HCT116 (cell line): ENCODE measurements at regions not wholly inside any gene's neighbourhood (a gene's known extent, or its start where the extent isn't known, plus 50 kb on each side); places are given as distances from the start of the nearest gene placed in this dataset.
A peak's percentile ranks its signal among the peaks of the same experiment; 100 is the strongest.

ENCODE experiments used
- ATAC-seq: fragments of 200-7000 bp; cut with Tn5 transposase; 2 replicates; pipeline ENCODE4 v1.9.1; 2020; ENCODE audit warnings: mild to moderate bottlenecking, moderate library complexity
- BruUV-seq: library from RNA; stranded (reverse); fragments of 400-500 nt; replicated peaks from 2 replicates; lab custom pipeline; 2021; lab: Mats Ljungman, UMichigan
- CTCF ChIA-PET: fragments of 300-600 bp; sonication (Branson Sonifier 250); formaldehyde crosslinking; loops from one replicate; lab custom pipeline; 2021; ENCODE audit warnings: antibody characterized with exemption; lab: Charles Lee
- POLR2A ChIA-PET: fragments of 300-600, 350-600 bp; sonication (Branson Sonifier 250); formaldehyde crosslinking; loops from one replicate; lab custom pipeline; 2021; ENCODE audit warnings: antibody characterized with exemption; lab: Charles Lee
- RAD21 ChIA-PET, 2 experiments: fragments of 300-600 bp; sonication (Branson Sonifier 250); formaldehyde crosslinking; loops; one replicate each; lab custom pipeline; 2023; ENCODE audit warnings: low total read pairs in 2 of 2; ENCODE audit not compliant: uncharacterized antibody in 2 of 2, unreplicated experiment in 2 of 2, low non-redundant PET in 1 of 2; lab: Charles Lee
- DNase-seq: peaks from one replicate; pipeline ENCODE4 v3.0.0-alpha.2; 2010; ENCODE audit warnings: low read depth, low spot score
- H2AFZ ChIP-seq: fragments of 200-600 bp; shearing (Covaris generic), sonication (generic); 2 replicates; pipeline ENCODE4 v1.6.1; 2017; ENCODE audit warnings: low read depth, mixed run types, mixed read lengths, antibody characterized with exemption, low read length; ENCODE audit not compliant: poor library complexity, severe bottlenecking
- H3K27ac ChIP-seq: 2 replicates; pipeline ENCODE4 v1.5.1; 2012; ENCODE audit warnings: low read depth, low read length
- H3K27me3 ChIP-seq: fragments of 200-600 bp; sonication (generic); 2 replicates; pipeline ENCODE4 v1.6.1; 2016; ENCODE audit warnings: mixed run types, low read length, mixed read lengths; ENCODE audit not compliant: insufficient read depth
- H3K36me3 ChIP-seq, 2 experiments: fragments of 200-500 bp in 1 of 2; fragments of 200-600 bp in 1 of 2; sonication (Bioruptor generic) in 1 of 2; sonication (generic) in 1 of 2; 2 replicates each; pipeline versions ENCODE4 v1.5.1 to v1.6.1; 2014 to 2016; ENCODE audit warnings: low read length in 2 of 2, inconsistent platforms in 1 of 2, mixed read lengths in 1 of 2, mixed run types in 1 of 2; ENCODE audit not compliant: insufficient read depth in 2 of 2, control insufficient read depth in 1 of 2
- H3K4me1 ChIP-seq, 2 experiments: fragments of 200-600 bp in 1 of 2; sonication (generic) in 1 of 2; 2 replicates each; pipeline versions ENCODE4 v1.5.1 to v1.6.1; 2012 to 2017; ENCODE audit warnings: low read length in 2 of 2, inconsistent platforms in 1 of 2, mild to moderate bottlenecking in 1 of 2, mixed read lengths in 1 of 2, mixed run types in 1 of 2, moderate library complexity in 1 of 2; ENCODE audit not compliant: insufficient read depth in 2 of 2, control insufficient read depth in 1 of 2
- H3K4me2 ChIP-seq: fragments of 200-600 bp; sonication (generic); 2 replicates; pipeline ENCODE4 v1.6.1; 2017; ENCODE audit warnings: mixed run types, low read length, mixed read lengths
- H3K4me3 ChIP-seq, 2 experiments: fragments of 200-600 bp in 1 of 2; sonication (generic) in 1 of 2; replicated peaks in 1 of 2; 2 replicates each; pipeline ENCODE4 v1.5.1; 2011 to 2016; ENCODE audit warnings: low read length in 2 of 2, control low read depth in 1 of 2, low read depth in 1 of 2, mild to moderate bottlenecking in 1 of 2, mixed read lengths in 1 of 2, mixed run types in 1 of 2
- H3K79me2 ChIP-seq: fragments of 200-600 bp; sonication (generic); 2 replicates; pipeline ENCODE4 v1.6.1; 2017; ENCODE audit warnings: mild to moderate bottlenecking, mixed run types, low read length, moderate library complexity, mixed read lengths; ENCODE audit not compliant: insufficient read depth
- H3K9ac ChIP-seq: fragments of 200-600 bp; sonication (generic); 2 replicates; pipeline ENCODE4 v1.6.1; 2016; ENCODE audit warnings: low read length, mixed read lengths
- H3K9me2 ChIP-seq: fragments of 200-600 bp; sonication (generic), shearing (Covaris generic); 2 replicates; pipeline ENCODE4 v1.6.1; 2017; ENCODE audit warnings: mixed run types, mild to moderate bottlenecking, moderate library complexity; ENCODE audit not compliant: insufficient read depth
- H3K9me3 ChIP-seq, 2 experiments: fragments of 200-500 bp in 1 of 2; fragments of 200-600 bp in 1 of 2; sonication (Bioruptor generic) in 1 of 2; sonication (generic) in 1 of 2; 2 replicates each; pipeline ENCODE4 v1.6.1; 2014 to 2017; ENCODE audit warnings: low read length in 2 of 2, mixed read lengths in 2 of 2, inconsistent platforms in 1 of 2, low read depth in 1 of 2, mild to moderate bottlenecking in 1 of 2, mixed run types in 1 of 2, moderate library complexity in 1 of 2; ENCODE audit not compliant: control insufficient read depth in 1 of 2, insufficient read depth in 1 of 2
- H4K20me1 ChIP-seq: fragments of 200-600 bp; sonication (generic), shearing (Covaris generic); 2 replicates; pipeline ENCODE4 v1.6.1; 2017; ENCODE audit warnings: mixed run types, mild to moderate bottlenecking, moderate library complexity; ENCODE audit not compliant: insufficient read depth
- CBX3 ChIP-seq: IDR thresholded peaks from 2 replicates; pipeline ENCODE4 v1.6.1; 2012; ENCODE audit warnings: low read depth
- CEBPB ChIP-seq: IDR thresholded peaks from 2 replicates; pipeline ENCODE4 v1.6.1; 2012; ENCODE audit warnings: low read depth
- CTCF ChIP-seq, 3 experiments: fragments of 200-600 bp in 1 of 3; sonication (generic) in 1 of 3; IDR thresholded peaks in 2 of 3; conservative IDR thresholded peaks in 1 of 3; 2 replicates each; pipeline ENCODE4 v1.5.1; 2012 to 2017; ENCODE audit warnings: low read depth in 2 of 3, low read length in 2 of 3, antibody characterized with exemption in 1 of 3, borderline replicate concordance in 1 of 3, control low read depth in 1 of 3, mild to moderate bottlenecking in 1 of 3, mixed read lengths in 1 of 3, mixed run types in 1 of 3, moderate library complexity in 1 of 3; ENCODE audit not compliant: insufficient read depth in 1 of 3
- FOSL1 ChIP-seq: IDR thresholded peaks from 2 replicates; pipeline ENCODE4 v1.6.1; 2012; ENCODE audit warnings: low read depth
- RAD21 ChIP-seq: IDR thresholded peaks from 2 replicates; pipeline ENCODE4 v1.6.1; 2012; ENCODE audit warnings: low read depth, mild to moderate bottlenecking
- intact Hi-C: fragments of 100-400 bp; cut with micrococcal nuclease; formaldehyde crosslinking; loops from 2 replicates; pipeline ENCODE4 v1.10.0; 2022
- TF ChIP-seq, protein P1 (sequence below): IDR thresholded peaks from 2 replicates; pipeline ENCODE4 v1.6.1; 2012

DNA sequence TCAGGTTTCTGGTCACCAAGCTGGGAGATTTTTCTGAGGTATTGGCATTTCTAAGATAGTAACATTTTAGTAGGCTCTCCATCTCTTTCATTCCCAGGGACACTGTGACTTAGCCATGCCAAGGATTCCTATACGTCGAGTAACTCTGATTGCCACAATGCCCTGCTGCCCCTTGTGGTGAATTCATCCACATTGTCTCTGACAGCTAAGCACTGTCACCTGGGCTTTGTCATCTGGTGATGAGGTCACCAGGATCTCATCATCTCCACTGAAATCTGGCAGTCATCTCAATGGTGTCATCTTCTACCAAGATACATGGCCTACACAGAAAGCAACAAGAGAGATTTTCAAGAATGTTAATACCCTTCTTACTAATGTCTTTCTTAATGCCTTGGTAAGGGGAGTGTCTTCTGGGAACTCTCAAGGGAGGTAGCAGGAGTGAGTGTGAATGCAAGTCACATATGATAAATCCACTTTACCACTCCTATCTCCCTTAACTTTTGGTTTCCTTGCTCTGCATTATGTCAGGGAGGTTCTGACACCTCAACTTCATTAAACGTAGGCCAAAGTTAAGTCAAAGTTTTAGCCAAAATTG, 246.7 kb downstream of the CD109 start (continued):
- TF ChIP-seq, protein P1, sequence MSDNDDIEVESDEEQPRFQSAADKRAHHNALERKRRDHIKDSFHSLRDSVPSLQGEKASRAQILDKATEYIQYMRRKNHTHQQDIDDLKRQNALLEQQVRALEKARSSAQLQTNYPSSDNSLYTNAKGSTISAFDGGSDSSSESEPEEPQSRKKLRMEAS, result 0 out of 2 replicates have a peak, but pooled peaks have one; percentile 32
- TF ChIP-seq CEBPB, result peak; percentile 50; the same call in 1 of the 2 replicates
- TF ChIP-seq RAD21, result peak; percentile 45
- peak; percentile 11; the same call in 1 of the 2 replicates for TF ChIP-seq FOSL1

- no TSS peak for BruUV-seq
- no peaks in the 10 kb centered on the region for H3K9me3 ChIP-seq
- H3K27me3 ChIP-seq, result no peaks in the 10 kb centered on the region
- ATAC-seq (no peak), DNase-seq (no peak)
- CTCF ChIA-PET, result no interaction called here
- H3K4me2 ChIP-seq, result no peak overlapping the region
- no peaks in the 10 kb centered on the region for H4K20me1 ChIP-seq
- H3K79me2 ChIP-seq, result no peaks in the 10 kb centered on the region
- RAD21 ChIA-PET, result no interaction called here
- H3K27ac ChIP-seq, result no peak overlapping the region
- peak overlapping the region; percentile 83 for H2AFZ ChIP-seq
- H3K4me3 ChIP-seq, result no peak overlapping the region
- H3K9me2 ChIP-seq, result no peaks in the 10 kb centered on the region
- TF ChIP-seq CTCF (IDR thresholded peaks at IDR 0.05 in 2 of 3, conservative IDR thresholded peaks at IDR 0.05 in 1 of 3; ENCODE audit: borderline replicate concordance in 1 of 3, insufficient read depth in 1 of 3, low read depth in 2 of 3, low read length in 2 of 3), result no peak
- no peak for TF ChIP-seq CBX3
- TF ChIP-seq, protein P1, result no peak
- H3K9ac ChIP-seq, result no peak overlapping the region
- intact Hi-C loops, result loop anchor here (10.0 kb wide), 1 partner anchor 197 kb away; no protein-coding TSS in a partner anchor
- no peaks in the 10 kb centered on the region for H3K36me3 ChIP-seq
- peaks cover 0 to 8% of the 10 kb centered on the region in 2 experiments; a peak in 1 of 4 replicates for H3K4me1 ChIP-seq
- POLR2A ChIA-PET, result no interaction called here
These were observed 245.9 kb downstream of the CD109 start for GRCh38 chr6:73941892-73942291.
